K562 (cell line): ENCODE measurements at regions not wholly inside any gene's neighbourhood (a gene's known extent, or its start where the extent isn't known, plus 50 kb on each side); places are given as distances from the start of the nearest gene placed in this dataset.

Source experiments
- ATAC-seq: fragments of 200-7000 bp; cut with Tn5 transposase; 3 replicates; pipeline ENCODE4 v1.9.1; 2020; ENCODE audit warnings: moderate library complexity
- BruUV-seq: library from RNA; stranded (reverse); fragments of 400-500 nt; replicated peaks from 2 replicates; lab custom pipeline; 2021; lab: Mats Ljungman, UMichigan
- CTCF ChIA-PET: fragments of 300-600 bp; formaldehyde crosslinking; extraction: SDS; loops from one replicate; lab custom pipeline; 2021; ENCODE audit warnings: low intra/inter-chr PET ratio; lab: Yijun Ruan, JAX
- POLR2A ChIA-PET: fragments of 300-600, 350-650 bp; sonication (Branson Sonifier 250); formaldehyde crosslinking; extraction: SDS; loops from one replicate; lab custom pipeline; 2021; ENCODE audit warnings: antibody characterized with exemption, inconsistent platforms; lab: Yijun Ruan, JAX
- DNase-seq, 4 experiments: peaks; one replicate each; pipeline versions ENCODE4 v3.0.0 to v3.0.0-alpha.2; 2011 to 2018; ENCODE audit warnings: low spot score in 3 of 4, mixed read lengths in 3 of 4; ENCODE audit errors: extremely low read depth in 1 of 4
- FAIRE-seq: peaks from 2 replicates; lab custom pipeline; 2011; peaks lifted over from hg19 to GRCh38; lab: Jason Lieb, UNC
- H2AFZ ChIP-seq: 2 replicates; pipeline ENCODE4 v1.6.0; 2011; ENCODE audit warnings: low read depth, low read length, control low read depth, inconsistent platforms
- H3K27ac ChIP-seq: fragments of 200-600 bp; 3 replicates; pipeline ENCODE4 v1.8.0; 2011; ENCODE audit warnings: low read depth, mild to moderate bottlenecking, control low read depth, inconsistent platforms, low read length, moderate library complexity, mixed read lengths; ENCODE audit errors: extremely low read depth
- H3K27me3 ChIP-seq, 2 experiments: fragments of 300-600 bp in 1 of 2; 2 replicates in 1 of 2; 3 replicates in 1 of 2; pipeline versions ENCODE4 v1.6.0 to v1.8.0; 2011; ENCODE audit warnings: inconsistent platforms in 2 of 2, low read length in 2 of 2, mild to moderate bottlenecking in 1 of 2, mixed read lengths in 1 of 2, moderate library complexity in 1 of 2; ENCODE audit not compliant: control insufficient read depth in 2 of 2, insufficient read depth in 2 of 2
- H3K36me3 ChIP-seq: fragments of 300-600 bp; 3 replicates; pipeline ENCODE4 v1.8.0; 2011; ENCODE audit warnings: mild to moderate bottlenecking, low read length, inconsistent platforms; ENCODE audit not compliant: control insufficient read depth, insufficient read depth
- H3K4me1 ChIP-seq, 2 experiments: fragments of 200-600 bp in 1 of 2; replicated peaks in 1 of 2; 2 replicates in 1 of 2; 3 replicates in 1 of 2; pipeline versions ENCODE4 v1.5.1 to v1.8.0; 2011; ENCODE audit warnings: inconsistent platforms in 2 of 2, low read length in 2 of 2, mild to moderate bottlenecking in 1 of 2, mixed read lengths in 1 of 2, moderate library complexity in 1 of 2; ENCODE audit not compliant: control insufficient read depth in 2 of 2, insufficient read depth in 2 of 2
- H3K4me2 ChIP-seq: 2 replicates; pipeline ENCODE4 v1.6.1; 2011; ENCODE audit warnings: low read length, control low read depth, inconsistent platforms, mixed read lengths; ENCODE audit not compliant: insufficient read depth
- H3K4me3 ChIP-seq: fragments of 200-600 bp; sonication (generic), shearing (Covaris generic); 2 replicates; pipeline ENCODE4 v1.5.1; 2016; ENCODE audit warnings: control low read depth, inconsistent platforms
- H3K79me2 ChIP-seq: fragments of 200-600 bp; 3 replicates; pipeline ENCODE4 v1.8.0; 2011; ENCODE audit warnings: low read length, inconsistent platforms; ENCODE audit not compliant: control insufficient read depth, insufficient read depth
- H3K9ac ChIP-seq, 2 experiments: 2 replicates each; pipeline versions ENCODE4 v1.6.0 to v1.6.1; 2011; ENCODE audit warnings: low read depth in 2 of 2, low read length in 2 of 2, control low read depth in 1 of 2, inconsistent platforms in 1 of 2, mild to moderate bottlenecking in 1 of 2, mixed read lengths in 1 of 2; ENCODE audit not compliant: insufficient read depth in 1 of 2
- H3K9me1 ChIP-seq: one replicate; pipeline ENCODE4 v1.6.0; 2011; ENCODE audit warnings: inconsistent platforms, mild to moderate bottlenecking, low read length, moderate library complexity; ENCODE audit not compliant: control insufficient read depth, insufficient read depth
- H3K9me3 ChIP-seq: replicated peaks from 2 replicates; pipeline ENCODE4 v1.5.1; 2011; ENCODE audit warnings: low read depth, low read length, inconsistent platforms; ENCODE audit not compliant: control insufficient read depth, insufficient read depth
- H4K20me1 ChIP-seq: replicated peaks from 2 replicates; pipeline ENCODE4 v1.6.1; 2011; ENCODE audit warnings: low read length, inconsistent platforms, mixed read lengths; ENCODE audit not compliant: control insufficient read depth, insufficient read depth
- NCOA4 ChIP-seq: fragments of 450-650 bp; IDR thresholded peaks from 2 replicates; pipeline ENCODE4 v1.6.1; 2018; ENCODE audit warnings: mild to moderate bottlenecking; ENCODE audit not compliant: partially characterized antibody
- POLR3A ChIP-seq: IDR thresholded peaks from 2 replicates; pipeline ENCODE4 v1.6.1; 2011; ENCODE audit warnings: borderline replicate concordance, mild to moderate bottlenecking, moderate library complexity; ENCODE audit not compliant: insufficient read length, insufficient read depth; ENCODE audit errors: extremely low read depth
- RBM15 ChIP-seq: fragments of 200-400 bp; formaldehyde crosslinking; IDR thresholded peaks from 2 replicates; pipeline ENCODE4 v1.6.1; 2018; ENCODE audit warnings: mild to moderate bottlenecking, low read length, moderate library complexity; ENCODE audit not compliant: insufficient read depth
- ZNF668 ChIP-seq: fragments of 250-450 bp; sonication (Bioruptor Pico); IDR thresholded peaks from 2 replicates; pipeline ENCODE4 v1.8.0; 2022; ENCODE audit warnings: mild to moderate bottlenecking, inconsistent platforms
- in situ Hi-C: fragments of 300-500 bp; cut with MboI; formaldehyde crosslinking; loops from 4 replicates; pipeline ENCODE4 v1.15.0; 2018; ENCODE audit warnings: inconsistent platforms, mixed read lengths
- intact Hi-C: fragments of 100-400 bp; cut with micrococcal nuclease; formaldehyde crosslinking; loops from 2 replicates; pipeline ENCODE4 v1.14.2; 2022
- TF ChIP-seq, protein P1 (sequence below): fragments of 450-650 bp; IDR thresholded peaks from 2 replicates; pipeline ENCODE4 v1.6.1; 2016; ENCODE audit warnings: low read depth
- TF ChIP-seq, protein P2 (sequence below): fragments of 450-650 bp; formaldehyde crosslinking; IDR thresholded peaks from 2 replicates; pipeline ENCODE4 v1.4.0; 2020; ENCODE audit warnings: mild to moderate bottlenecking, moderate library complexity

DNA sequence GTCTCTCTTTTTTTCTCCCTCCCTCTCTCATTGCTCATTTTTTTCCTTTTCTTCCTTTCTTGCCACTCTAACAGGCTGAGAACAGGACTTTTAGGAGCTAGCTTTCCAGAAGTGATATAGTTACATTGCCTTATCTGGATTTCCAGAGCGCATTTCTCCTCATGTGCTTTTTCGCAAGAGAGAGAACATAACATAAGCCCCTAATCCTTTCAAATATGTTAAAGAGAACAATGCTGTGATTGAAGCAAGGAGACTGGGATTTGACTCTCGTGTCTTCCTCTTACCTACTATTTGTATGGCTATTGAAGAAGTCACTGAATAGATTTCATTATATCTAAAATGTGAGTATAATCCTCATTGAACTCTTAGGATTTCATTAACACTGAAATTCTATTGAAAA, 101.2 kb upstream of the PRPS1L1 start (continued):
- TF ChIP-seq, protein P1, sequence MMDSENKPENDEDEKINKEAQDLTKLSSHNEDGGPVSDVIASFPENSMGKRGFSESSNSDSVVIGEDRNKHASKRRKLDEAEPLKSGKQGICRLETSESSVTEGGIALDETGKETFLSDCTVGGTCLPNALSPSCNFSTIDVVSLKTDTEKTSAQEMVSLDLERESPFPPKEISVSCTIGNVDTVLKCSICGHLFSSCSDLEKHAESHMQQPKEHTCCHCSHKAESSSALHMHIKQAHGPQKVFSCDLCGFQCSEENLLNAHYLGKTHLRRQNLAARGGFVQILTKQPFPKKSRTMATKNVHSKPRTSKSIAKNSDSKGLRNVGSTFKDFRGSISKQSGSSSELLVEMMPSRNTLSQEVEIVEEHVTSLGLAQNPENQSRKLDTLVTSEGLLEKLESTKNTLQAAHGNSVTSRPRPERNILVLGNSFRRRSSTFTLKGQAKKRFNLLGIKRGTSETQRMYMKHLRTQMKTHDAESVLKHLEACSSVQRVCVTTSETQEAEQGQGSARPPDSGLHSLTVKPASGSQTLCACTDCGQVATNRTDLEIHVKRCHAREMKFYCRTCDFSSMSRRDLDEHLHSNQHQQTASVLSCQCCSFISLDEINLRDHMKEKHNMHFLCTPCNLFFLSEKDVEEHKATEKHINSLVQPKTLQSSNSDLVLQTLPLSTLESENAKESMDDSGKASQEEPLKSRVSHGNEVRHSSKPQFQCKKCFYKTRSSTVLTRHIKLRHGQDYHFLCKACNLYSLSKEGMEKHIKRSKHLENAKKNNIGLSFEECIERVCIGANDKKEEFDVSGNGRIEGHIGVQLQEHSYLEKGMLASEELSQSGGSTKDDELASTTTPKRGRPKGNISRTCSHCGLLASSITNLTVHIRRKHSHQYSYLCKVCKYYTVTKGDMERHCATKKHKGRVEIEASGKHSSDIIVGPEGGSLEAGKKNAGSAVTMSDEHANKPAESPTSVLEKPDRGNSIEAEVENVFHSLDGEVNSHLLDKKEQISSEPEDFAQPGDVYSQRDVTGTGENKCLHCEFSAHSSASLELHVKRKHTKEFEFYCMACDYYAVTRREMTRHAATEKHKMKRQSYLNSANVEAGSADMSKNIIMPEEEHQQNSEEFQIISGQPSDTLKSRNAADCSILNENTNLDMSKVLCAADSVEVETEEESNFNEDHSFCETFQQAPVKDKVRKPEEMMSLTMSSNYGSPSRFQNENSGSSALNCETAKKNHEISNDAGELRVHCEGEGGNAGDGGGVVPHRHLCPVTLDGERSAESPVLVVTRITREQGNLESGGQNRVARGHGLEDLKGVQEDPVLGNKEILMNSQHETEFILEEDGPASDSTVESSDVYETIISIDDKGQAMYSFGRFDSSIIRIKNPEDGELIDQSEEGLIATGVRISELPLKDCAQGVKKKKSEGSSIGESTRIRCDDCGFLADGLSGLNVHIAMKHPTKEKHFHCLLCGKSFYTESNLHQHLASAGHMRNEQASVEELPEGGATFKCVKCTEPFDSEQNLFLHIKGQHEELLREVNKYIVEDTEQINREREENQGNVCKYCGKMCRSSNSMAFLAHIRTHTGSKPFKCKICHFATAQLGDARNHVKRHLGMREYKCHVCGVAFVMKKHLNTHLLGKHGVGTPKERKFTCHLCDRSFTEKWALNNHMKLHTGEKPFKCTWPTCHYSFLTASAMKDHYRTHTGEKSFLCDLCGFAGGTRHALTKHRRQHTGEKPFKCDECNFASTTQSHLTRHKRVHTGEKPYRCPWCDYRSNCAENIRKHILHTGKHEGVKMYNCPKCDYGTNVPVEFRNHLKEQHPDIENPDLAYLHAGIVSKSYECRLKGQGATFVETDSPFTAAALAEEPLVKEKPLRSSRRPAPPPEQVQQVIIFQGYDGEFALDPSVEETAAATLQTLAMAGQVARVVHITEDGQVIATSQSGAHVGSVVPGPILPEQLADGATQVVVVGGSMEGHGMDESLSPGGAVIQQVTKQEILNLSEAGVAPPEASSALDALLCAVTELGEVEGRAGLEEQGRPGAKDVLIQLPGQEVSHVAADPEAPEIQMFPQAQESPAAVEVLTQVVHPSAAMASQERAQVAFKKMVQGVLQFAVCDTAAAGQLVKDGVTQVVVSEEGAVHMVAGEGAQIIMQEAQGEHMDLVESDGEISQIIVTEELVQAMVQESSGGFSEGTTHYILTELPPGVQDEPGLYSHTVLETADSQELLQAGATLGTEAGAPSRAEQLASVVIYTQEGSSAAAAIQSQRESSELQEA = no peak

DNA sequence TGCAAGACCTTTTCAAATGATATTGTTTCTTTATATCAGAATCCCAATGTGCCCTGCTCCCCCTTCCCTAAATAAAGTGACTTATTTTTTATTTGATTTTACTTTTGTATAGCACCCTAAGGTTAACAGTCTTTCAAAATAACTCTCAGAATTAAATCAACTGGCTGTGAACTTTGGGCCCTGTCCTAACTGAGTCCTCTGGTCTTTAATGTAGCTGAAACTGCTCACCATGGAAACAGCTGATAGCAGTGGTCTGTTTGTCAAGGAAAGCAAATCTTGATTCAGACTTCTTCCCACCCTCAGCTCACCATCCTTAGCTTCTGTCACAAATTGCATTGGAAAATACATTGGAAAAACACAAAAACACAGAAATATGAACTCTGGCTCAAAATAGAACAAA, 105.2 kb upstream of the PRPS1L1 start:
- Histone ChIP-seq H3K79me2 (no peaks in the 10 kb centered on the region), H3K9ac (no peak overlapping the region), H3K27ac (no peak overlapping the region), H3K27me3 (no peaks in the 10 kb centered on the region), H3K9me1 (no peaks in the 10 kb centered on the region), H3K9me3 (no peaks in the 10 kb centered on the region), H2AFZ (no peak overlapping the region), H3K4me1 (no peaks in the 10 kb centered on the region), H3K4me2 (no peak overlapping the region), H3K36me3 (no peaks in the 10 kb centered on the region), H4K20me1 (no peaks in the 10 kb centered on the region), H3K4me3 (no peak overlapping the region)
- ChIA-PET CTCF (no interaction called here), POLR2A (interaction anchor here (0.8 kb wide), 1 partner anchor 8 kb away, joined by 4 read pairs; no protein-coding TSS in a partner anchor)
- BruUV-seq = no TSS peak
- intact Hi-C loops = no loop called here
- DNase-seq (no peak), FAIRE-seq (no peak), ATAC-seq (no peak)
- in situ Hi-C loops = no loop called here
- TF ChIP-seq POLR3A = no peak
- no peak for TF ChIP-seq ZNF668 (CRISPR knock-in tag)
- TF ChIP-seq RBM15 = no peak
- TF ChIP-seq, protein P2, sequence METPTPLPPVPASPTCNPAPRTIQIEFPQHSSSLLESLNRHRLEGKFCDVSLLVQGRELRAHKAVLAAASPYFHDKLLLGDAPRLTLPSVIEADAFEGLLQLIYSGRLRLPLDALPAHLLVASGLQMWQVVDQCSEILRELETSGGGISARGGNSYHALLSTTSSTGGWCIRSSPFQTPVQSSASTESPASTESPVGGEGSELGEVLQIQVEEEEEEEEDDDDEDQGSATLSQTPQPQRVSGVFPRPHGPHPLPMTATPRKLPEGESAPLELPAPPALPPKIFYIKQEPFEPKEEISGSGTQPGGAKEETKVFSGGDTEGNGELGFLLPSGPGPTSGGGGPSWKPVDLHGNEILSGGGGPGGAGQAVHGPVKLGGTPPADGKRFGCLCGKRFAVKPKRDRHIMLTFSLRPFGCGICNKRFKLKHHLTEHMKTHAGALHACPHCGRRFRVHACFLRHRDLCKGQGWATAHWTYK (CRISPR knock-in tag) = no peak
- no peak for TF ChIP-seq NCOA4
